ENCODE measurements at regions not wholly inside any gene's neighbourhood (a gene's known extent, or its start where the extent isn't known, plus 50 kb on each side); places are given as distances from the start of the nearest gene placed in this dataset.

GRCh38 chr1:60348884-60349283, 275.3 kb upstream of the C1orf87 start:
- DNase-seq (ENCODE audit: low spot score), result no peak

- no peak for DNase-seq (ENCODE audit: low spot score)
These were observed 272.1 kb upstream of the C1orf87 start for GRCh38 chr1:60345621-60346020.

GRCh38 chr1:60345049-60345448, 271.5 kb upstream of the C1orf87 start:
- DNase-seq (ENCODE audit: low spot score), result no peak

- DNase-seq (ENCODE audit: low spot score), result no peak
These were observed 270.2 kb upstream of the C1orf87 start for GRCh38 chr1:60343736-60344135.

GRCh38 chr1:60342569-60342968, 269.0 kb upstream of the C1orf87 start:
- no peak for DNase-seq (ENCODE audit: low spot score)

GRCh38 chr1:60341274-60341673, 267.7 kb upstream of the C1orf87 start:
- DNase-seq (ENCODE audit: low spot score), result no peak

- no peak for DNase-seq (ENCODE audit: low spot score)
These were observed 258.1 kb upstream of the C1orf87 start for GRCh38 chr1:60331647-60332046.

GRCh38 chr1:60329651-60330050, 256.1 kb upstream of the C1orf87 start:
- no peak for DNase-seq (ENCODE audit: low spot score)

- no peak for DNase-seq (ENCODE audit: low spot score)
These were observed 238.3 kb upstream of the C1orf87 start for GRCh38 chr1:60311838-60312237.

GRCh38 chr1:60299581-60299980, 226.0 kb upstream of the C1orf87 start:
- no peak for DNase-seq (ENCODE audit: low spot score)

- no peak for DNase-seq (ENCODE audit: low spot score)
These were observed 224.7 kb upstream of the C1orf87 start for GRCh38 chr1:60298290-60298689.

GRCh38 chr1:60296794-60297193, 223.2 kb upstream of the C1orf87 start:
- DNase-seq (ENCODE audit: low spot score), result no peak

- DNase-seq (ENCODE audit: low spot score), result no peak
These were observed 218.6 kb upstream of the C1orf87 start for GRCh38 chr1:60292140-60292539.

GRCh38 chr1:60290393-60290792, 216.8 kb upstream of the C1orf87 start:
- DNase-seq (ENCODE audit: low spot score), result no peak

GRCh38 chr1:60287536-60287935, 214.0 kb upstream of the C1orf87 start:
- no peak for DNase-seq (ENCODE audit: low spot score)

- peak; percentile 26 for DNase-seq (ENCODE audit: low spot score)
These were observed 210.1 kb upstream of the C1orf87 start for GRCh38 chr1:60283690-60284089.

GRCh38 chr1:60281360-60281932, 207.9 kb upstream of the C1orf87 start:
- peak; percentile 79 for DNase-seq (ENCODE audit: low spot score)

- no peak for DNase-seq (ENCODE audit: low spot score)
These were observed 207.2 kb upstream of the C1orf87 start for GRCh38 chr1:60280819-60281218.

GRCh38 chr1:60280256-60280655, 206.7 kb upstream of the C1orf87 start:
- peak; percentile 42 for DNase-seq (ENCODE audit: low spot score)

- DNase-seq (ENCODE audit: low spot score), result peak; percentile 29
These were observed 206.2 kb upstream of the C1orf87 start for GRCh38 chr1:60279798-60280197.

GRCh38 chr1:60277269-60277668, 203.7 kb upstream of the C1orf87 start:
- DNase-seq (ENCODE audit: low spot score), result no peak

GRCh38 chr1:60274422-60275290, 201.1 kb upstream of the C1orf87 start:
- no peak for DNase-seq (ENCODE audit: low spot score)

- DNase-seq (ENCODE audit: low spot score), result no peak
These were observed 199.6 kb upstream of the C1orf87 start for GRCh38 chr1:60273185-60273584.

- DNase-seq (ENCODE audit: low spot score), result no peak
These were observed 197.5 kb upstream of the C1orf87 start for GRCh38 chr1:60271041-60271440.
